ENCODE measurements at regions not wholly inside any gene's neighbourhood (a gene's known extent, or its start where the extent isn't known, plus 50 kb on each side); places are given as distances from the start of the nearest gene placed in this dataset.

- TF ChIP-seq EZH2 (IDR thresholded peaks at IDR 0.05; ENCODE audit: low read length, unreplicated experiment) (no peak), EZH2phosphoT487 (IDR thresholded peaks at IDR 0.05; ENCODE audit: borderline replicate concordance, low read length) (no peak)
- TF ChIP-seq, protein P1, sequence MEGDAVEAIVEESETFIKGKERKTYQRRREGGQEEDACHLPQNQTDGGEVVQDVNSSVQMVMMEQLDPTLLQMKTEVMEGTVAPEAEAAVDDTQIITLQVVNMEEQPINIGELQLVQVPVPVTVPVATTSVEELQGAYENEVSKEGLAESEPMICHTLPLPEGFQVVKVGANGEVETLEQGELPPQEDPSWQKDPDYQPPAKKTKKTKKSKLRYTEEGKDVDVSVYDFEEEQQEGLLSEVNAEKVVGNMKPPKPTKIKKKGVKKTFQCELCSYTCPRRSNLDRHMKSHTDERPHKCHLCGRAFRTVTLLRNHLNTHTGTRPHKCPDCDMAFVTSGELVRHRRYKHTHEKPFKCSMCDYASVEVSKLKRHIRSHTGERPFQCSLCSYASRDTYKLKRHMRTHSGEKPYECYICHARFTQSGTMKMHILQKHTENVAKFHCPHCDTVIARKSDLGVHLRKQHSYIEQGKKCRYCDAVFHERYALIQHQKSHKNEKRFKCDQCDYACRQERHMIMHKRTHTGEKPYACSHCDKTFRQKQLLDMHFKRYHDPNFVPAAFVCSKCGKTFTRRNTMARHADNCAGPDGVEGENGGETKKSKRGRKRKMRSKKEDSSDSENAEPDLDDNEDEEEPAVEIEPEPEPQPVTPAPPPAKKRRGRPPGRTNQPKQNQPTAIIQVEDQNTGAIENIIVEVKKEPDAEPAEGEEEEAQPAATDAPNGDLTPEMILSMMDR (conservative IDR thresholded peaks at IDR 0.05; ENCODE audit: low read depth, low read length), result no peak
- CTCF ChIA-PET, result interaction anchor here (0.7 kb wide), 1 partner anchor 9 kb away, joined by 3 read pairs; no protein-coding TSS in a partner anchor
- POLR2A ChIA-PET (ENCODE audit: unreplicated experiment), result no interaction called here
- Histone ChIP-seq H3K27ac (ENCODE audit: low read length) (no peak overlapping the region), H3F3A (ENCODE audit: low read length, unreplicated experiment) (no peaks in the 10 kb centered on the region), H3K4me3 (ENCODE audit: low read length) (no peak overlapping the region), H3K9ac (ENCODE audit: low read length) (no peak overlapping the region), H3K9me2 (replicated peaks; ENCODE audit: low read length) (no peaks in the 10 kb centered on the region), H3K79me2 (ENCODE audit: low read length) (no peaks in the 10 kb centered on the region), H3K36me3 (ENCODE audit: low read depth, low read length) (no peaks in the 10 kb centered on the region), H3K27me3 (ENCODE audit: low read length) (no peaks in the 10 kb centered on the region), H3K4me1 (ENCODE audit: insufficient read depth, low read length) (no peaks in the 10 kb centered on the region), H4K20me1 (ENCODE audit: low read length) (no peaks in the 10 kb centered on the region), H2AFZ (ENCODE audit: low read length) (no peak overlapping the region), H3K9me3 (ENCODE audit: low read length) (no peaks in the 10 kb centered on the region), H3K4me2 (ENCODE audit: low read length) (no peak overlapping the region)
- ATAC-seq, result no peak
- no TSS peak for BruUV-seq (replicated peaks)
- DNase-seq, result no peak
- intact Hi-C loops (cut with micrococcal nuclease), result no loop called here
Measured at GRCh38 chr6:19067165-19067564, 680.0 kb downstream of the RNF144B start.

GRCh38 chr6:19070520-19070919, 683.4 kb downstream of the RNF144B start:
- no TSS peak for BruUV-seq (replicated peaks)
- Histone ChIP-seq H3K9ac (ENCODE audit: low read length) (no peak overlapping the region), H3K4me2 (ENCODE audit: low read length) (no peak overlapping the region), H3K4me1 (ENCODE audit: insufficient read depth, low read length) (no peaks in the 10 kb centered on the region), H3K9me3 (ENCODE audit: low read length) (no peaks in the 10 kb centered on the region), H3K9me2 (replicated peaks; ENCODE audit: low read length) (no peaks in the 10 kb centered on the region), H3K27me3 (ENCODE audit: low read length) (no peaks in the 10 kb centered on the region), H2AFZ (ENCODE audit: low read length) (no peak overlapping the region), H3K79me2 (ENCODE audit: low read length) (no peaks in the 10 kb centered on the region), H3K36me3 (ENCODE audit: low read depth, low read length) (no peaks in the 10 kb centered on the region), H3F3A (ENCODE audit: low read length, unreplicated experiment) (no peaks in the 10 kb centered on the region), H4K20me1 (ENCODE audit: low read length) (no peaks in the 10 kb centered on the region), H3K4me3 (ENCODE audit: low read length) (no peak overlapping the region), H3K27ac (ENCODE audit: low read length) (no peak overlapping the region)
- DNase-seq, result no peak
- ChIA-PET CTCF (no interaction called here), POLR2A (ENCODE audit: unreplicated experiment) (no interaction called here)
- intact Hi-C loops (cut with micrococcal nuclease), result no loop called here
- ATAC-seq, result no peak
- no peak for TF ChIP-seq EZH2 (IDR thresholded peaks at IDR 0.05; ENCODE audit: low read length, unreplicated experiment)
- no peak for TF ChIP-seq EZH2phosphoT487 (IDR thresholded peaks at IDR 0.05; ENCODE audit: borderline replicate concordance, low read length)
- TF ChIP-seq, protein P1 (conservative IDR thresholded peaks at IDR 0.05; ENCODE audit: low read depth, low read length), result no peak

GRCh38 chr6:19083801-19084200, 696.7 kb downstream of the RNF144B start:
- intact Hi-C loops (cut with micrococcal nuclease), result no loop called here
- Histone ChIP-seq H3K4me2 (ENCODE audit: low read length) (no peak overlapping the region), H3K4me3 (ENCODE audit: low read length) (no peak overlapping the region), H3K9ac (ENCODE audit: low read length) (no peak overlapping the region), H3K9me2 (replicated peaks; ENCODE audit: low read length) (no peaks in the 10 kb centered on the region), H3K4me1 (ENCODE audit: insufficient read depth, low read length) (no peaks in the 10 kb centered on the region), H4K20me1 (ENCODE audit: low read length) (no peaks in the 10 kb centered on the region), H3F3A (ENCODE audit: low read length, unreplicated experiment) (no peaks in the 10 kb centered on the region), H3K79me2 (ENCODE audit: low read length) (no peaks in the 10 kb centered on the region), H3K27ac (ENCODE audit: low read length) (no peak overlapping the region), H3K36me3 (ENCODE audit: low read depth, low read length) (no peaks in the 10 kb centered on the region), H2AFZ (ENCODE audit: low read length) (no peak overlapping the region), H3K27me3 (ENCODE audit: low read length) (no peaks in the 10 kb centered on the region), H3K9me3 (ENCODE audit: low read length) (no peaks in the 10 kb centered on the region)
- TF ChIP-seq EZH2 (IDR thresholded peaks at IDR 0.05; ENCODE audit: low read length, unreplicated experiment), result no peak
- TF ChIP-seq EZH2phosphoT487 (IDR thresholded peaks at IDR 0.05; ENCODE audit: borderline replicate concordance, low read length), result no peak
- TF ChIP-seq, protein P1 (conservative IDR thresholded peaks at IDR 0.05; ENCODE audit: low read depth, low read length), result no peak
- POLR2A ChIA-PET (ENCODE audit: unreplicated experiment), result no interaction called here
- ATAC-seq, result no peak
- CTCF ChIA-PET, result no interaction called here
- no TSS peak for BruUV-seq (replicated peaks)
- no peak for DNase-seq

All from PC-3 (cell line).